ENCODE measurements at regions not wholly inside any gene's neighbourhood (a gene's known extent, or its start where the extent isn't known, plus 50 kb on each side); places are given as distances from the start of the nearest gene placed in this dataset.

DNA sequence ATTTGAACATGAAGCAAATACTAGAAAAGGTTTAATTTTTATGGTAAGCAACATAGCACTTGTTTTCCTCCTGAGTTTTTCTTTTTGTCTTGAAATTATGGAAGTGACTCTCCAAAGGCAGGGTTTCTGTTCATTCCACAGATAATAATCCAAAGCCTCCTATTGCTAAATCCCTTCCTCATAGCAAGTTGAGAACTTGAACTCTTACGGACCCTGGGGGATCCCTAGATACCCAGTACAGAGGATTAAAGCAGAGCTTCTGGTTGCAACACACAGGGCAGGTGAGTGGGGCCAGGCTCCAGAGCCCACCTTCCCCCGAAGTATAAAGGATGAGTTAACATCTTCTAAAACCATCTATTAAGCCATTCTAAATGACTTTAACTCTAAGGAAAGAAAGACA lies 294.1 kb downstream of the RMST start:
- TF ChIP-seq POLR2A (IDR thresholded peaks at IDR 0.05; ENCODE audit: low read length), result no peak
- TF ChIP-seq GATA1 (IDR thresholded peaks at IDR 0.05; ENCODE audit: low read depth, low read length), result no peak
